ENCODE measurements at regions not wholly inside any gene's neighbourhood (a gene's known extent, or its start where the extent isn't known, plus 50 kb on each side); places are given as distances from the start of the nearest gene placed in this dataset.
"Not testable (repeated sequence)": the region's sequence is repeated elsewhere in the genome, so short reads cannot be mapped to it uniquely, and the experiment has no call there.

DNA sequence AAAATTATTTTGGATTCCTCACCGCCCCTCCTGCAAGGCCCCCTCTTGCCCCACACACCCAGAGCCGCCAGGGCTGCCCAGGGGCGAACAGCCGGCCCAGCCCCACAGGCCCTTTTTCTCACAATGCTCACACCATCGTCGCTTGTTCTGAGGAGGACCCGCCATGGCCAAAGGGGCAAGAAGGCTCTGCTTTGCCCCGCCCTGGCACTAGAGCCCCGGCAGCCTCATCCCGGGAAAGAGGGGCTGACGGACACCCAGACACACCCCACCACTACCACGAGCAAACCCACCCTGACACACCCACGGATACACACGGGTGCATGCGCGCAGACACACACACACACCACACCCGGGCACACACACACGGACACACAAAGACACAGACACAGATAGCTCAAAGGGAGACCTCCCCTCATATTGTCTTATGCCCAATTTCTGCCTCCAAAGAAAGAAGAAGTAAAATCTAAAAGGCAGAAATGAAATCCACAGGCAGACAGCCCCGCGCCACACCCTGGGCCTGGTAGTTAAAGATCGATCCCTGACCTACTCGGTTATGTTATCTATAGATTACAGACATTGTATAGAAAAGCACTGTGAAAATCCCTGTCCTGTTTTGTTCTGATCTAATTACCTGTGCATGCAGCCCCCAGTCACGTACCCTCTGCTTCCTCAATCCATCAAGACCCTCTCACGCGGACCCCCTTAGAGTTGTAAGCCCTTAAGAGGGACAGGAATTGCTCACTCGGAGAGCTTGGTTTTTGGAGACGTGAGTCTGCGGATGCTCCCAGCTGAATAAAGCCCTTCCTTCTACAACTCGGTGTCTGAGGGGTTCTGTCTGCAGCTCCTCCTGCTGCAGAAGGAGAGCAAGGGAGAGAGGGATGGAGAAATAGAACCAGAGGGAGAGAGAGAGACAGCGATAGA lies 1610.9 kb downstream of the SPATA31A7 start:
- H2BK15ac ChIP-seq (ENCODE audit: low read depth, low read length); H3K9me1 ChIP-seq (ENCODE audit: insufficient read depth, low read length); ATAC-seq (ENCODE audit: low read depth); CTCF ChIA-PET; BruUV-seq (replicated peaks); POLR2A ChIA-PET (ENCODE audit: unreplicated experiment); H3K36me3 ChIP-seq (ENCODE audit: control insufficient read depth, insufficient read depth, low read length); H3K4me1 ChIP-seq (ENCODE audit: control insufficient read depth, insufficient read depth, low read length); dilution Hi-C loops (cut with HindIII; ENCODE audit: low sequenced_read_pairs, unreplicated experiment); H3K9me3 ChIP-seq (ENCODE audit: control insufficient read depth, insufficient read depth, low read length); H3K79me1 ChIP-seq (ENCODE audit: low read depth in 1 of 2, low read length in 2 of 2); H4K20me1 ChIP-seq (ENCODE audit: insufficient read depth, low read length); in situ Hi-C loops (cut with MboI; ENCODE audit: low sequenced_read_pairs); intact Hi-C loops (cut with micrococcal nuclease); H2BK20ac ChIP-seq (ENCODE audit: low read depth, low read length); H3K27me3 ChIP-seq (ENCODE audit: control insufficient read depth, insufficient read depth, low read length): not testable (repeated sequence)
- Histone ChIP-seq H4K8ac (ENCODE audit: low read depth in 2 of 2, low read length in 2 of 2) (peak overlapping the region; percentile 41 to 93; a peak in 3 of 4 replicates), H3K4me3 (ENCODE audit: insufficient read depth, low read depth, low read length) (peak overlapping the region; percentile 33), H2BK5ac (ENCODE audit: low read depth, low read length, poor library complexity, severe bottlenecking) (peak overlapping the region; percentile 27), H2AK9ac (replicated peaks; ENCODE audit: low read depth, low read length, poor library complexity) (peak overlapping the region; percentile 38), H3K4me2 (ENCODE audit: low read depth, low read length) (peak overlapping the region; percentile 62), H2AK5ac (ENCODE audit: low read depth, low read length) (peak overlapping the region; percentile 87), H4K91ac (ENCODE audit: insufficient read depth, low read depth, low read length) (peak overlapping the region; percentile 55), H3K27ac (ENCODE audit: insufficient read depth, low read length) (peak overlapping the region; percentile 65), H3K23ac (ENCODE audit: low read depth, low read length) (peak overlapping the region; percentile 96; the same call in 1 of the 2 replicates), H3K18ac (ENCODE audit: low read depth, low read length) (0 out of 2 replicates have a peak overlapping the region, but pooled peaks have one; percentile 13), H3K56ac (ENCODE audit: extremely low read depth, insufficient read depth, low read length) (peak overlapping the region; percentile 38; the same call in 1 of the 2 replicates), H3K9ac (ENCODE audit: low read depth, low read length) (peak overlapping the region; percentile 84), H2BK120ac (ENCODE audit: low read depth, low read length) (peak overlapping the region; percentile 46; the same call in 1 of the 2 replicates), H3K14ac (replicated peaks; ENCODE audit: low read depth, low read length) (peak overlapping the region; percentile 26), H2AFZ (replicated peaks; ENCODE audit: low read length, poor library complexity) (peak overlapping the region; percentile 79), H3K4ac (ENCODE audit: low read depth, low read length) (peak overlapping the region; percentile 84), H4K5ac (ENCODE audit: low read depth, low read length) (peak overlapping the region; percentile 50; the same call in 1 of the 2 replicates)
- peak; percentile 49 for DNase-seq
- 42% methylated on average over 20 of the region's 30 CpGs; no CpG with 5 or more reads in 1 of the 2 experiments for WGBS, 2 experiments (ENCODE audit: extremely low coverage in 2 of 2, insufficient read length in 1 of 2)

DNA sequence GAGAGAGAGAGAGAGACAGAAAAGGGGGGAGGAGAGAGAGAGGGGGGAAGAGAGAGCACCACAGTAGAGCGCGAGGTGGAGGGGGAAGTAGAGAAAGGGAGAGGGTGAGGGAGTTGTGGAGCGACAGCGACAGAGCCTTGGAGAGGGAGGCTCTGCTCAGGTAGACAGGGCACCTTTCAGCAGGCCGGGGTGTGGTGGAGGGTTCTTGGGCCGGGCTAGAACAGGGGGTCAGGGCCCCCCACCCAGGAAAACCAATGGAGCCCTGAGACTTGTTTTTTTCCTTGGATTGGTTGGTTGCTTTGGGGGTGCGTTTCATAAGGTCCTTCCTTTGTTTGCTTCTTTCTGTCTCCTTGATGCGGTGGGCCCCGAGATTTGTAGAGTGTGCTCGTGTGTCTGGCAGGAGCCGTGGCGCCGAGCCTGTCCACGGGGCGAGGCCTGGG lies 1611.6 kb downstream of the SPATA31A7 start:
- peak overlapping the region; percentile 89 to 93; a peak in 3 of 4 replicates for H4K8ac ChIP-seq (ENCODE audit: low read depth in 2 of 2, low read length in 2 of 2)
- H2AFZ ChIP-seq (replicated peaks; ENCODE audit: low read length, poor library complexity); in situ Hi-C loops (cut with MboI; ENCODE audit: low sequenced_read_pairs); H3K9me3 ChIP-seq (ENCODE audit: control insufficient read depth, insufficient read depth, low read length); H3K36me3 ChIP-seq (ENCODE audit: control insufficient read depth, insufficient read depth, low read length); intact Hi-C loops (cut with micrococcal nuclease); H3K27me3 ChIP-seq (ENCODE audit: control insufficient read depth, insufficient read depth, low read length); dilution Hi-C loops (cut with HindIII; ENCODE audit: low sequenced_read_pairs, unreplicated experiment); H3K18ac ChIP-seq (ENCODE audit: low read depth, low read length); H4K20me1 ChIP-seq (ENCODE audit: insufficient read depth, low read length); CTCF ChIA-PET; H3K9me1 ChIP-seq (ENCODE audit: insufficient read depth, low read length); H3K4me1 ChIP-seq (ENCODE audit: control insufficient read depth, insufficient read depth, low read length); DNase-seq; H2BK20ac ChIP-seq (ENCODE audit: low read depth, low read length); ATAC-seq (ENCODE audit: low read depth); H3K79me1 ChIP-seq (ENCODE audit: low read depth in 1 of 2, low read length in 2 of 2); POLR2A ChIA-PET (ENCODE audit: unreplicated experiment); BruUV-seq (replicated peaks); H2BK15ac ChIP-seq (ENCODE audit: low read depth, low read length): not testable (repeated sequence)
- peak overlapping the region; percentile 24; the same call in 1 of the 2 replicates for H3K56ac ChIP-seq (ENCODE audit: extremely low read depth, insufficient read depth, low read length)
- peak overlapping the region; percentile 59; the same call in 1 of the 2 replicates for H3K23ac ChIP-seq (ENCODE audit: low read depth, low read length)
- H3K14ac ChIP-seq (replicated peaks; ENCODE audit: low read depth, low read length) = 0 out of 2 replicates have a peak overlapping the region, but pooled peaks have one; percentile 85
- peak overlapping the region; percentile 33; the same call in 1 of the 2 replicates for H2BK120ac ChIP-seq (ENCODE audit: low read depth, low read length)
- peak overlapping the region; percentile 45 for H3K4me3 ChIP-seq (ENCODE audit: insufficient read depth, low read depth, low read length)
- 35% methylated on average over 10 of the region's 15 CpGs; no CpG with 5 or more reads in 1 of the 2 experiments for WGBS, 2 experiments (ENCODE audit: extremely low coverage in 2 of 2, insufficient read length in 1 of 2)
- H3K4ac ChIP-seq (ENCODE audit: low read depth, low read length) = peak overlapping the region; percentile 54
- peak overlapping the region; percentile 50 for H2AK5ac ChIP-seq (ENCODE audit: low read depth, low read length)
- H2BK5ac ChIP-seq (ENCODE audit: low read depth, low read length, poor library complexity, severe bottlenecking) = peak overlapping the region; percentile 27
- H3K9ac ChIP-seq (ENCODE audit: low read depth, low read length) = peak overlapping the region; percentile 84
- H3K4me2 ChIP-seq (ENCODE audit: low read depth, low read length) = peak overlapping the region; percentile 41
- peak overlapping the region; percentile 89 for H4K91ac ChIP-seq (ENCODE audit: insufficient read depth, low read depth, low read length)
- H4K5ac ChIP-seq (ENCODE audit: low read depth, low read length) = peak overlapping the region; percentile 4; the same call in 1 of the 2 replicates
- H2AK9ac ChIP-seq (replicated peaks; ENCODE audit: low read depth, low read length, poor library complexity) = peak overlapping the region; percentile 84
- peak overlapping the region; percentile 65 for H3K27ac ChIP-seq (ENCODE audit: insufficient read depth, low read length)

All from IMR-90 (cell line).